ENCODE measurements at regions not wholly inside any gene's neighbourhood (a gene's known extent, or its start where the extent isn't known, plus 50 kb on each side); places are given as distances from the start of the nearest gene placed in this dataset.

- TF ChIP-seq, protein P1, sequence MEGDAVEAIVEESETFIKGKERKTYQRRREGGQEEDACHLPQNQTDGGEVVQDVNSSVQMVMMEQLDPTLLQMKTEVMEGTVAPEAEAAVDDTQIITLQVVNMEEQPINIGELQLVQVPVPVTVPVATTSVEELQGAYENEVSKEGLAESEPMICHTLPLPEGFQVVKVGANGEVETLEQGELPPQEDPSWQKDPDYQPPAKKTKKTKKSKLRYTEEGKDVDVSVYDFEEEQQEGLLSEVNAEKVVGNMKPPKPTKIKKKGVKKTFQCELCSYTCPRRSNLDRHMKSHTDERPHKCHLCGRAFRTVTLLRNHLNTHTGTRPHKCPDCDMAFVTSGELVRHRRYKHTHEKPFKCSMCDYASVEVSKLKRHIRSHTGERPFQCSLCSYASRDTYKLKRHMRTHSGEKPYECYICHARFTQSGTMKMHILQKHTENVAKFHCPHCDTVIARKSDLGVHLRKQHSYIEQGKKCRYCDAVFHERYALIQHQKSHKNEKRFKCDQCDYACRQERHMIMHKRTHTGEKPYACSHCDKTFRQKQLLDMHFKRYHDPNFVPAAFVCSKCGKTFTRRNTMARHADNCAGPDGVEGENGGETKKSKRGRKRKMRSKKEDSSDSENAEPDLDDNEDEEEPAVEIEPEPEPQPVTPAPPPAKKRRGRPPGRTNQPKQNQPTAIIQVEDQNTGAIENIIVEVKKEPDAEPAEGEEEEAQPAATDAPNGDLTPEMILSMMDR (IDR thresholded peaks at IDR 0.05), result no peak
- TF ChIP-seq POLR2A (IDR thresholded peaks at IDR 0.05), result no peak
- WGBS, 2 donors, result 79 to 81% methylated on average over 3 of the region's 3 CpGs
- intact Hi-C loops (cut with DNase I; ENCODE audit: low total_unique reads), result no loop called here
These were observed 358.1 kb downstream of the KCNJ2 start for GRCh38 chr17:70527364-70527888.

DNA sequence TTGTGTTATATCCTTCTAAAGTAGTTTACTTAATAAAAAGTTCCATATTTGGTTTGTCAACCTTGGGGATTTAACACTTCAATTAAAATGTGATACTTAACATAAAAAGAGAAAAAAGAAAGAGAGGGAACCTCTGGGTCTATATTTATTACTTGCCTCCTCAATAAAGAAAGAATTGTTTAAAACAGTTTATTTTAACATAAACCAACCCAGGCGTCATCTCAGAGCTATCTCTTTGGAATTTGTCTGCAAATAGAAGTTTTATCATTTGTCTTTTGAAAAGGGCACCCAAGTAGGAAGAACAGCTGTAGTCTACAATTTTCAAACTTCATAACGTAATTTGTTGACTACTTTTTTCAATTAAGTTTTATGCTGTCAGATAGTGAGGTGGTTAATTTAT, 364.1 kb downstream of the KCNJ2 start:
- TF ChIP-seq, protein P1 (IDR thresholded peaks at IDR 0.05), result no peak
- no peak for TF ChIP-seq POLR2A (IDR thresholded peaks at IDR 0.05)
- no peak overlapping the region for H3K4me3 ChIP-seq (ENCODE audit: low read depth, poor library complexity, severe bottlenecking)
- intact Hi-C loops (cut with DNase I; ENCODE audit: low total_unique reads), result no loop called here
- WGBS, 2 donors, result 70 to 74% methylated on average over 2 of the region's 2 CpGs
- no peak for DNase-seq (ENCODE audit: low spot score in 2 of 2)

More at GRCh38 chr17:70527364-70527888, 358.1 kb downstream of the KCNJ2 start:
- DNase-seq (ENCODE audit: low spot score in 2 of 2), result no peak
- no peak overlapping the region for H3K4me3 ChIP-seq (ENCODE audit: low read depth, poor library complexity, severe bottlenecking)

DNA sequence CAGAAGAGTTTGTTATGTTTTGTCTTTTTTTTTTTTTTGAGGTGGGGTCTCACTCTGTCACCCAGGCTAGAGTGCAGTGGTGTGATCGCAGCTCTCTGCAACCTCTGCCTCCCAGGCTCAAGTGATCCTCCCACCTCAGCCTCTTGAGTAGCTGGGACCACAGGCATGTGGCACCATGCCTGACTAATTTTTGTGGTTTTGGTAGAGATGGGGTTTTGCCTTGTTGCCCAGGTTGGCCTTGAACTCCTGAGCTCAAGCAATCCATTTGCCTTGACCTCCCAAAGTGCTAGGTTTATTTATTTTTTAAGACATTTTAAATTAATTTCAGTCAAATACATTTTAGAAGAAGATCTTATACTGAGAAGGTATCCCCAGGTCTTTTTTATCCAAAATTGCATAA, 366.7 kb downstream of the KCNJ2 start:
- TF ChIP-seq, protein P1 (IDR thresholded peaks at IDR 0.05), result no peak
- intact Hi-C loops (cut with DNase I; ENCODE audit: low total_unique reads), result no loop called here
- DNase-seq (ENCODE audit: low spot score in 2 of 2), result no peak
- WGBS, 2 donors, result 72 to 73% methylated on average over 1 of the region's 1 CpG
- H3K4me3 ChIP-seq (ENCODE audit: low read depth, poor library complexity, severe bottlenecking), result no peak overlapping the region

GRCh38 chr17:70539132-70539924, 370.0 kb downstream of the KCNJ2 start:
- TF ChIP-seq, protein P1 (IDR thresholded peaks at IDR 0.05), result no peak
- no peak for TF ChIP-seq POLR2A (IDR thresholded peaks at IDR 0.05)
- intact Hi-C loops (cut with DNase I; ENCODE audit: low total_unique reads), result no loop called here
- DNase-seq (ENCODE audit: low spot score in 2 of 2), result no peak
- no peak overlapping the region for H3K4me3 ChIP-seq (ENCODE audit: low read depth, poor library complexity, severe bottlenecking)
- WGBS, 2 donors, result 53 to 59% methylated on average over 7 of the region's 7 CpGs

- no peak overlapping the region for H3K4me3 ChIP-seq (ENCODE audit: low read depth, poor library complexity, severe bottlenecking)
- TF ChIP-seq, protein P1 (IDR thresholded peaks at IDR 0.05), result no peak
- no peak for TF ChIP-seq POLR2A (IDR thresholded peaks at IDR 0.05)
- WGBS, 2 donors, result 55 to 58% methylated on average over 4 of the region's 4 CpGs
- no peak for DNase-seq (ENCODE audit: low spot score in 2 of 2)
- intact Hi-C loops (cut with DNase I; ENCODE audit: low total_unique reads), result no loop called here
These were observed 373.5 kb downstream of the KCNJ2 start for GRCh38 chr17:70542876-70543275.
